SKM-1 (cell line): ENCODE measurements at regions not wholly inside any gene's neighbourhood (a gene's known extent, or its start where the extent isn't known, plus 50 kb on each side); places are given as distances from the start of the nearest gene placed in this dataset.

Source experiments
- DNase-seq: peaks from one replicate; lab custom pipeline; 2025; ENCODE audit not compliant: unreplicated experiment; lab: John Stamatoyannopoulos, UW

- DNase-seq, result no peak
Measured at GRCh38 chr6:148035806-148036390, 306.7 kb upstream of the SASH1 start.

- no peak for DNase-seq
Measured at GRCh38 chr6:148037496-148037895, 305.1 kb upstream of the SASH1 start.

- DNase-seq, result no peak
Measured at GRCh38 chr6:148041546-148041945, 301.1 kb upstream of the SASH1 start.

GRCh38 chr6:148042536-148042935 is 300.1 kb upstream of the SASH1 start:
- no peak for DNase-seq

GRCh38 chr6:148044261-148044751 is 298.3 kb upstream of the SASH1 start:
- no peak for DNase-seq

- DNase-seq, result no peak
Measured at GRCh38 chr6:148044921-148045320, 297.7 kb upstream of the SASH1 start.

GRCh38 chr6:148053209-148053608 is 289.4 kb upstream of the SASH1 start:
- DNase-seq, result no peak

- DNase-seq, result no peak
Measured at GRCh38 chr6:148053796-148054195, 288.8 kb upstream of the SASH1 start.

- no peak for DNase-seq
Measured at GRCh38 chr6:148054219-148054618, 288.4 kb upstream of the SASH1 start.

GRCh38 chr6:148055419-148055818 is 287.2 kb upstream of the SASH1 start:
- no peak for DNase-seq

- DNase-seq, result no peak
Measured at GRCh38 chr6:148059869-148060268, 282.8 kb upstream of the SASH1 start.

GRCh38 chr6:148064406-148065134 is 278.1 kb upstream of the SASH1 start:
- DNase-seq, result no peak

GRCh38 chr6:148068437-148069061 is 274.1 kb upstream of the SASH1 start:
- DNase-seq, result no peak

GRCh38 chr6:148069256-148069655 is 273.4 kb upstream of the SASH1 start:
- DNase-seq, result no peak

GRCh38 chr6:148074291-148074690 is 268.3 kb upstream of the SASH1 start:
- DNase-seq, result no peak

- no peak for DNase-seq
Measured at GRCh38 chr6:148074738-148075137, 267.9 kb upstream of the SASH1 start.

GRCh38 chr6:148075352-148075751 is 267.3 kb upstream of the SASH1 start:
- no peak for DNase-seq

GRCh38 chr6:148076051-148076450 is 266.6 kb upstream of the SASH1 start:
- DNase-seq, result no peak

GRCh38 chr6:148080315-148080714 is 262.3 kb upstream of the SASH1 start:
- DNase-seq, result no peak

- no peak for DNase-seq
Measured at GRCh38 chr6:148081076-148081475, 261.6 kb upstream of the SASH1 start.

- DNase-seq, result no peak
Measured at GRCh38 chr6:148082044-148082443, 260.6 kb upstream of the SASH1 start.

GRCh38 chr6:148082696-148083095 is 259.9 kb upstream of the SASH1 start:
- no peak for DNase-seq
